ENCODE measurements at regions not wholly inside any gene's neighbourhood (a gene's known extent, or its start where the extent isn't known, plus 50 kb on each side); places are given as distances from the start of the nearest gene placed in this dataset.

DNA sequence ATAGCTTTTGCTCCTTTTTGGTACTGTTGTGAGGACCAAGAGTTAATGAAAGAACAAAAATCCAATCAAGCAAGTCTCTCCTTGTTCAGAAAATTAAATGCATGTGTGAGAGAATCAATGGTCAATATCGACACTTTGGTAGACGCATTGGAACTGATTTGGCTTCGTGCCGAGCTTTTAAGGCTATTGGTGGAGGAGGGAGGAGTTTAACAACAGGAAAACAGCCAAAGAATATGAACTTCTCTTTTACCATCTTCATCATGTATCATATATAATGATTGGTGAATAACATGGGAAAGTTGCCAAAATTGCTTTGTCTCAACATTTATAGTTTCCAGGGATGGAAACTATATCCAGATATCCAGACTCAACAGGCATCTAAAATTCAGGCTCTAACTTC, 266.5 kb upstream of the CITED2 start:
- Histone ChIP-seq H3K27ac (ENCODE audit: low read depth, low read length) (no peak overlapping the region), H3K27me3 (ENCODE audit: low read length) (no peaks in the 10 kb centered on the region), H3K36me3 (ENCODE audit: low read length) (no peaks in the 10 kb centered on the region), H3K4me3 (ENCODE audit: insufficient read depth, low read length, poor library complexity, severe bottlenecking) (no peak overlapping the region), H3K9me3 (ENCODE audit: insufficient read depth, low read length) (no peaks in the 10 kb centered on the region), H3K9ac (ENCODE audit: low read length) (no peak overlapping the region), H3K4me2 (ENCODE audit: low read depth, low read length, poor library complexity, severe bottlenecking) (no peak overlapping the region), H2AFZ (ENCODE audit: low read depth, low read length, severe bottlenecking) (no peak overlapping the region), H4K20me1 (ENCODE audit: low read depth, low read length) (no peaks in the 10 kb centered on the region), H3K79me2 (ENCODE audit: insufficient read depth, low read length) (no peaks in the 10 kb centered on the region), H3K9me2 (replicated peaks; ENCODE audit: insufficient read depth, low read length) (no peaks in the 10 kb centered on the region), H3F3A (ENCODE audit: insufficient read depth) (no peaks in the 10 kb centered on the region)
- no peak for TF ChIP-seq CTCF (IDR thresholded peaks at IDR 0.05; ENCODE audit: insufficient read depth, low read length, poor library complexity, severe bottlenecking)
- no peak for TF ChIP-seq EZH2phosphoT487 (conservative IDR thresholded peaks at IDR 0.05; ENCODE audit: low read length)

GRCh38 chr6:139640448-139640847, 266.0 kb upstream of the CITED2 start:
- H3K9me2 ChIP-seq (replicated peaks; ENCODE audit: insufficient read depth, low read length): no peaks in the 10 kb centered on the region
- no peak overlapping the region for H3K9ac ChIP-seq (ENCODE audit: low read length)
- no peaks in the 10 kb centered on the region for H3K36me3 ChIP-seq (ENCODE audit: low read length)
- H4K20me1 ChIP-seq (ENCODE audit: low read depth, low read length): no peaks in the 10 kb centered on the region
- no peak overlapping the region for H2AFZ ChIP-seq (ENCODE audit: low read depth, low read length, severe bottlenecking)
- H3K27me3 ChIP-seq (ENCODE audit: low read length): no peaks in the 10 kb centered on the region
- H3F3A ChIP-seq (ENCODE audit: insufficient read depth): no peaks in the 10 kb centered on the region
- no peak overlapping the region for H3K27ac ChIP-seq (ENCODE audit: low read depth, low read length)
- H3K4me2 ChIP-seq (ENCODE audit: low read depth, low read length, poor library complexity, severe bottlenecking): no peak overlapping the region
- no peak for TF ChIP-seq EZH2phosphoT487 (conservative IDR thresholded peaks at IDR 0.05; ENCODE audit: low read length)
- no peak for TF ChIP-seq CTCF (IDR thresholded peaks at IDR 0.05; ENCODE audit: insufficient read depth, low read length, poor library complexity, severe bottlenecking)
- H3K79me2 ChIP-seq (ENCODE audit: insufficient read depth, low read length): no peaks in the 10 kb centered on the region
- no peak overlapping the region for H3K4me3 ChIP-seq (ENCODE audit: insufficient read depth, low read length, poor library complexity, severe bottlenecking)
- H3K9me3 ChIP-seq (ENCODE audit: insufficient read depth, low read length): no peaks in the 10 kb centered on the region

DNA sequence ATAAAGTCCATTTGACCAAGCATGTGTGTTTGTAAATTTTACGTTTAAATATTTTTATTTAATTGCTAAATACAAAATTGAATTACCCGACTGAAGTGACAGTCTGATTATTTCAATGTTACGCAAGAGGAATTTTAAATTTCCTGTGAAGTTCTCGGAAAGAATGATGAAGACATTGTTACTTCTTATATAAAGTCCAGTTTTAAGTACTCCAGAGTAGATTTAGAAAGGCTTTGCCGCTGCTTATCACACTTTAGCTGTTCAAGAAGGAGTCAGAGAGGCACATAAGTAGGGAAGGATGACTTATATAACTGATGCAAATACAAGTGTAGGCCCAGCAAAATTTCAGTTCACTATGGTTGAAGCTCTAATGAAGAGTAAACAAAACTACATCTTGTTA, 265.1 kb upstream of the CITED2 start:
- no peak overlapping the region for H3K27ac ChIP-seq (ENCODE audit: low read depth, low read length)
- H3K9me2 ChIP-seq (replicated peaks; ENCODE audit: insufficient read depth, low read length): no peaks in the 10 kb centered on the region
- no peak overlapping the region for H3K4me3 ChIP-seq (ENCODE audit: insufficient read depth, low read length, poor library complexity, severe bottlenecking)
- no peaks in the 10 kb centered on the region for H3F3A ChIP-seq (ENCODE audit: insufficient read depth)
- H3K9me3 ChIP-seq (ENCODE audit: insufficient read depth, low read length): no peaks in the 10 kb centered on the region
- H3K36me3 ChIP-seq (ENCODE audit: low read length): no peaks in the 10 kb centered on the region
- no peak overlapping the region for H3K9ac ChIP-seq (ENCODE audit: low read length)
- H3K79me2 ChIP-seq (ENCODE audit: insufficient read depth, low read length): no peaks in the 10 kb centered on the region
- no peak overlapping the region for H2AFZ ChIP-seq (ENCODE audit: low read depth, low read length, severe bottlenecking)
- H4K20me1 ChIP-seq (ENCODE audit: low read depth, low read length): no peaks in the 10 kb centered on the region
- no peaks in the 10 kb centered on the region for H3K27me3 ChIP-seq (ENCODE audit: low read length)
- TF ChIP-seq CTCF (IDR thresholded peaks at IDR 0.05; ENCODE audit: insufficient read depth, low read length, poor library complexity, severe bottlenecking) (no peak), EZH2phosphoT487 (conservative IDR thresholded peaks at IDR 0.05; ENCODE audit: low read length) (no peak)
- H3K4me2 ChIP-seq (ENCODE audit: low read depth, low read length, poor library complexity, severe bottlenecking): no peak overlapping the region
